Sciatic nerve (tissue), 2 donors: ENCODE measurements at regions not wholly inside any gene's neighbourhood (a gene's known extent, or its start where the extent isn't known, plus 50 kb on each side); places are given as distances from the start of the nearest gene placed in this dataset.

Experiments used
- ATAC-seq: fragments of 200-7000 bp; cut with Tn5 transposase; one replicate; pipeline ENCODE4 v1.9.1; 2020; ENCODE audit warnings: mild to moderate bottlenecking, moderate library complexity
- DNase-seq: peaks from one replicate; pipeline ENCODE4 v3.0.0-alpha.2; 2020; ENCODE audit warnings: low spot score
- intact Hi-C: fragments of 100-400 bp; cut with DNase I; formaldehyde crosslinking; loops from one replicate; pipeline ENCODE4 v1.14.2; 2022
- donor health status: DM: no; HTN: no; CAD: no.
- donor health status: DM: no; HTN: no; CAD: no.

DNA sequence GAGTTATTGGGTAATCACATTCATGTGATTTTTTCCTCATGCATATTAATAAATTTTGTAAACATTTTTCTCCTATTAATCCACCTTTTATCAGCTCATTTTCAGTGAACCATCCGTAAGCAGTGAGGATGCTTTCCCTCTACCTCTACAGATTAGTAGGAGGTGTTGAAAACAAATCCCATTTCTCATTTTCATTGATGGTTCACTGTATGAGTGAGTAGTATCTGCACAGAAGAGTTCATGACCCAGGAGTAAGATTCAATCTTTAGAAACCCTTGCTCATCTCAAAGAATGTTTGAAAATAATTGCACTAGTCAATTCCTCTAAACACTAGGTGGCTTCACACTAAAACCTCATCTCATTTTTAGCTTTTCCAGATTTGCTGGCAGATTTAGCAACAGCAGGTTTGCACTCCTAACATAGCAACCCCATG lies 440.0 kb downstream of the HAO1 start:
- intact Hi-C loops = no loop called here
- no peak for DNase-seq
- ATAC-seq = no peak

DNA sequence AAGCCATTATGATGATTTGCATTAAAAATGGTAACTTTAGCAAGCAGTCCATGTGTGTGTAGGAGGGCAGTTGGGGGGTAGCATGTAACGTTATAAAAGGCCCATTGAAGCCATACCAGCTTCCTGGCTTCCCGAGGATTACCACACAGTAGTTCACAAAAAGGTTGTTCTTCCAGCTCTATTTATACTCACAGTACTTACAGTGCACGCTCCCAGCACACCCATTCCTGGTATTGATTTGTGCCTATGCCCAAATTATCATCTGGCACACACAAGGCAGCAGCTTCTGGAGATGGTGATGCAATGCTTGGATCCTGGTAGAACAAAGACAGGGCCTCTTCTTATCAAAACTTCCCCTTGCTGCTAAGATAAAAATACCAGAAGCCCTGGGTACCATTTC lies 436.8 kb downstream of the HAO1 start:
- ATAC-seq = peak; percentile 34
- no peak for DNase-seq
- intact Hi-C loops = no loop called here

GRCh38 chr20:7505152-7505834 lies 435.0 kb downstream of the HAO1 start:
- ATAC-seq (no peak), DNase-seq (no peak)
- intact Hi-C loops = no loop called here

- intact Hi-C loops = no loop called here
- ATAC-seq = no peak
- no peak for DNase-seq
These were observed 434.4 kb downstream of the HAO1 start for GRCh38 chr20:7505835-7506221.

DNA sequence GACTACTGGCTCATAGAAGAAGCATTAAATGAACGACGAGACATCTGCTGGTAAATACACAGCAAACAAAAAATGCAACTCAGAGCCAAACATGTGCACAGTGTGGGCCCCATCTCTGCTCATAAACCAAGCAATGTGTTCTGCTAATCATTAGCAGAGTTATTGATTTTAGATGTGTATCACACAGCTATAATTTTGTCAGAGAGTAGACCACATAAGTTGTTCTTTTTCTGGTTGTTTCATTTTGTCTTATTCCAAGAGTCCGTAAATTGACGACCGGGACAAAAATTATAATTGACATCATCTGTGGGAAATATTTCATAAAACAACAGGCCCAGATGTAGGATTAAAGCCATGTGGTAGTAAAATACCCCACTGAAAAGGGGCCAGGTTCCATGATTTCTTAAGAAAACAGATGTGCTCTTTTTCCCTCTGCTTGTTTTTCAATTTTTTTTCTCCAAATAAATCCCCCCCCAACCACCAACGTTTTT lies 423.6 kb downstream of the HAO1 start:
- ATAC-seq = peak; percentile 69

GRCh38 chr20:7520361-7520760 lies 419.9 kb downstream of the HAO1 start:
- intact Hi-C loops = no loop called here
- ATAC-seq (no peak), DNase-seq (no peak)

More for the DNA sequence above, 423.6 kb downstream of the HAO1 start:
- intact Hi-C loops = no loop called here
- DNase-seq = no peak

DNA sequence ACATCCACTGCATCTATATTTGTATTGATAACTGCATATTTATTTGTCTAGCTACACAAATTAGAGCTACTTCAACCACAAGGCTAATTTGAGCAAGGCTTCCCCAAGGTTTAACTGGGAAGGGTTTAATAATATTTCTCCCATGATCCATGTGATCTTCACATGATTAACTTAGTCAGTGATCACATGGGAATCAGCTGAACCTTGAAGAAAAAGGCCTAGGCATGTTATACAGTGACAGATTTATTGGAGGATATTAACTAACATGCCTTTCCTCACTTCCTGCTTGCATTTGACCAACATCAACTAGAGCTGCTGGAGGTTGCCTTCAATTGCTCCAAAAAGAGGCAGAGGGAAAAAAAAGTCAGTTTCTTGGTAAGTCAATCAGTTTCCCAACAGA lies 417.0 kb downstream of the HAO1 start:
- ATAC-seq (no peak), DNase-seq (no peak)
- intact Hi-C loops = no loop called here

- ATAC-seq (no peak), DNase-seq (no peak)
- intact Hi-C loops = no loop called here
These were observed 400.2 kb downstream of the HAO1 start for GRCh38 chr20:7540018-7540417.

GRCh38 chr20:7540923-7541322 lies 399.3 kb downstream of the HAO1 start:
- intact Hi-C loops = no loop called here
- ATAC-seq = no peak
- no peak for DNase-seq

- ATAC-seq = no peak
- intact Hi-C loops = no loop called here
- DNase-seq = no peak
These were observed 369.2 kb downstream of the HAO1 start for GRCh38 chr20:7571101-7571500.

DNA sequence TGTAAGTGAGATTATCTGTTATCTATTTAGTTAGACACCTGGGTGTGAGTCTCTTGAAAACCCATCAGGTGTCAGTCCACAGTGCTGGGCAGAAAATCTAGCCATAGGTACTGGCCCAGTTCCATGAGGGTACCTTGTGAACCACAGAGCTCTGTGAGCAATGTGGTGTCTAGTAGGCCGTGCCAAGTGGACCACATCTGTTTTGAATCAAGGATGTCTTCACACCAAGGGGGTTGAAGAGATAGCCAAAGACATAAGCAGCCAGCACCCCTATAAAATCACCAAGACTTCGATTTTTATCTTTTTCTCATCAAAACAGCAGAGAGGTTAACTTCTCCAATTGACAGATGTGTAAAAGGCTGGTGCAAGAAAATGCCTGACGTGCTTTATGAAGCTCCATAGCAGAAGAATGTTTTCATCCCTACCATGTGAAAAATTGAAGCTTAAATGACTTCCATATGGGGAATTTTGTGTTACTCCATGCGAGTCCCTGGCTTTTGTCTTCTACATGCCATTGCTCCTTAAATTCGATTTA lies 368.7 kb downstream of the HAO1 start:
- intact Hi-C loops = no loop called here
- ATAC-seq = no peak

GRCh38 chr20:7579888-7580287 lies 360.4 kb downstream of the HAO1 start:
- intact Hi-C loops = no loop called here
- DNase-seq = no peak
- ATAC-seq = no peak

More for the DNA sequence above, 368.7 kb downstream of the HAO1 start:
- no peak for DNase-seq

- intact Hi-C loops = no loop called here
- DNase-seq (no peak), ATAC-seq (no peak)
These were observed 355.1 kb downstream of the HAO1 start for GRCh38 chr20:7585126-7585679.

GRCh38 chr20:7586481-7586880 lies 353.8 kb downstream of the HAO1 start:
- DNase-seq (no peak), ATAC-seq (no peak)
- intact Hi-C loops = no loop called here

DNA sequence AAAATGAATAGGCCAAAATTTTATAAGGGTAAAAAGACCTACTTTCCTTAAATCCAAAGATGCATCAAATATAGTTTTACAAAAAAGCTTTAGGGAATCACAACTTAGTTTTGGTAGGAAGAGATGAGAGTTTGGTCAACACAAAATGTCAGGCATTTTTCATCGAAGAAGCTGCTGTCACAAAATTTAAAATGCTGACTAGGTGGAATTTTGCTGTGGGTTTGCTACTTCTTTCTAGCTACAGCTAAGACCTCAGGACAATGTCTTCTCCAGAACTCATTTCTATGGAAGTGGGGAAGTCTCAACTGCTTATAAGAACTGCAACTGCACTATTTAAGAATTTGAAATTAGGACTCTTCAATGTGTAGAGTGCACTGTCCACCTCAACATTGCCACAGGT lies 351.1 kb downstream of the HAO1 start:
- ATAC-seq (no peak), DNase-seq (no peak)
- intact Hi-C loops = no loop called here

- ATAC-seq (no peak), DNase-seq (no peak)
- intact Hi-C loops = no loop called here
These were observed 343.7 kb downstream of the HAO1 start for GRCh38 chr20:7596541-7596940.

DNA sequence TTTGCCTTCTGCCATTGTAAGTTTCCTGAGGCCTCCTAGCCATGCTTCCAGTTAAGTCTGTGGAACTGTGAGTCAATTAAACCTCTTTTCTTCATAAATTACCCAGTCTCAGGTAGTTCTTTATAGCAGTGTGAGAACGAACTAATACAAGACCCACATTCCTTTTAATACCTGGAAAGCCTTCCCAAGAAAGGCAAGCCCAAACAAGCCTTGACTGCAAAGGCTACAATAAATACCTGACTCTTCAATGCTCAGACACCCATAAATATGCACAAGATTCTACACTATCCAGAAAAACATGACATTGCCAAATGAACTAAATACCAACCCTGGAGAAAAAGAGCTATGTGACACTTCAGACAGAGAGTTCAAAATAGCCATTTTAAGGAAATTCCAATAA lies 338.8 kb downstream of the HAO1 start:
- ATAC-seq (no peak), DNase-seq (no peak)
- intact Hi-C loops = no loop called here

GRCh38 chr20:7606941-7607340 lies 333.3 kb downstream of the HAO1 start:
- intact Hi-C loops = no loop called here
- DNase-seq (no peak), ATAC-seq (no peak)

DNA sequence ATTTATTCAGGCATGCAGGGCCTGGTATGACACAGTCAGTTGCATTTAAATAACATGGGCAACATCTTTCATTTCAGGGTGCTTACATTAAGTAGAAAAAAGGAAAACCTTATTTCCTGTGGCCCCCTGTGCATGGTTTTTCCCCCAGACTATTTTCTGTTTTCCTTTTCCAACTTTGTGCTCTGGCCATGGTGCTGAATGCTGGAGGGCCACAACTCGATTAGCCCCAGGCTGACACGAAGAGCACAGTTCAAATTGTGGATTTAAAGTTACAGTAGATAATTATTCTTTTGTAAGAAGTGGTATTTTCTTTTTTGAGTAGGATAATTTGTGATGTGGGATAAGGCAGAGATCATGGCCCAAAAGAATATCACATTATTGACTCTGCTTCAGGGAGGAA lies 332.0 kb downstream of the HAO1 start:
- ATAC-seq (no peak), DNase-seq (no peak)
- intact Hi-C loops = no loop called here

- no peak for DNase-seq
- intact Hi-C loops = no loop called here
- no peak for ATAC-seq
These were observed 331.0 kb downstream of the HAO1 start for GRCh38 chr20:7609251-7609650.

DNA sequence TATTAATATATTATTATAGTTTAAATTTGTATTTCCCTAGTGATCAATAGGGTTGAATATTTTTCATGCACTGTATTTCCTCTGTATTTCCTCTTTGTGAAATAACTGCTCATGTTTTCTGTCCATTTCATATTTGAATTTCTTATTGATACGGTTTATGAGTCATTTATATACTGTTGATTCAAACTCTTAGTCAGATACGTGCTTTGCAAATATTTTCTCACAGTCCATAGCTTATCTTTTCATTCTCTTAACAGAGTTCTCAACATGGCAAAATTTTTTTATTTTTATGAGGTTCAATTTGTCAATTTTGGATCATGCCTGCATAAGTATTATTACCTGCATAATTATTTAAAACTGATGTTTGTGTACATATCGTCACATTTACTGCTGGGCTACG lies 329.6 kb downstream of the HAO1 start:
- intact Hi-C loops = no loop called here
- ATAC-seq = no peak
- DNase-seq = no peak
